Loucy (cell line): ENCODE measurements at regions not wholly inside any gene's neighbourhood (a gene's known extent, or its start where the extent isn't known, plus 50 kb on each side); places are given as distances from the start of the nearest gene placed in this dataset.

Source experiments
- H2AFZ ChIP-seq: fragments of 200-600 bp; sonication (generic); 2 replicates; pipeline ENCODE4 v1.6.0; 2016; ENCODE audit warnings: antibody characterized with exemption, mild to moderate bottlenecking, low read length, moderate library complexity
- H3F3A ChIP-seq: fragments of 200-600 bp; 2 replicates; pipeline ENCODE4 v1.6.0; 2016; ENCODE audit warnings: antibody characterized with exemption, low read depth, mild to moderate bottlenecking
- H3K27me3 ChIP-seq: fragments of 200-600 bp; sonication (generic); 2 replicates; pipeline ENCODE4 v1.6.1; 2014; ENCODE audit warnings: low read length, mild to moderate bottlenecking; ENCODE audit not compliant: insufficient read depth, poor library complexity, severe bottlenecking
- H3K36me3 ChIP-seq: fragments of 200-600 bp; sonication (generic); 2 replicates; pipeline ENCODE4 v1.6.1; 2016; ENCODE audit warnings: low read length; ENCODE audit not compliant: insufficient read depth
- H3K4me1 ChIP-seq: fragments of 200-600 bp; sonication (generic); 2 replicates; pipeline ENCODE4 v1.5.1; 2014; ENCODE audit warnings: low read length, mild to moderate bottlenecking; ENCODE audit not compliant: insufficient read depth, poor library complexity, severe bottlenecking
- H3K4me2 ChIP-seq: fragments of 200-600 bp; sonication (generic); 2 replicates; pipeline ENCODE4 v1.6.0; 2014; ENCODE audit warnings: antibody characterized with exemption, low read length, low read depth, mild to moderate bottlenecking; ENCODE audit not compliant: poor library complexity, severe bottlenecking
- H3K4me3 ChIP-seq: fragments of 200-600 bp; sonication (generic); 2 replicates; pipeline ENCODE4 v1.5.1; 2014; ENCODE audit warnings: low read length, mild to moderate bottlenecking, mixed read lengths; ENCODE audit not compliant: poor library complexity, severe bottlenecking
- H3K79me2 ChIP-seq: fragments of 200-600 bp; sonication (generic); 2 replicates; pipeline ENCODE4 v1.6.1; 2014; ENCODE audit warnings: low read length; ENCODE audit not compliant: insufficient read depth
- H3K9ac ChIP-seq: fragments of 200-600 bp; sonication (generic); 2 replicates; pipeline ENCODE4 v1.6.0; 2014; ENCODE audit warnings: mild to moderate bottlenecking, low read depth, low read length, moderate library complexity; ENCODE audit not compliant: poor library complexity, severe bottlenecking
- H3K9me2 ChIP-seq: fragments of 200-600 bp; sonication (generic); replicated peaks from 2 replicates; pipeline ENCODE4 v1.6.1; 2016; ENCODE audit warnings: low read depth, low read length, mixed read lengths
- H3K9me3 ChIP-seq: fragments of 200-600 bp; sonication (generic); 2 replicates; pipeline ENCODE4 v1.6.1; 2014; ENCODE audit warnings: mild to moderate bottlenecking, antibody characterized with exemption, low read length, low read depth; ENCODE audit not compliant: insufficient read depth
- H4K20me1 ChIP-seq: fragments of 200-600 bp; sonication (generic); 2 replicates; pipeline ENCODE4 v1.6.0; 2014; ENCODE audit warnings: antibody characterized with exemption, low read length, mild to moderate bottlenecking; ENCODE audit not compliant: insufficient read depth, poor library complexity, severe bottlenecking
- CTCF ChIP-seq: fragments of 200-600 bp; sonication (generic); conservative IDR thresholded peaks from 2 replicates; pipeline ENCODE4 v1.5.1; 2014; ENCODE audit warnings: mild to moderate bottlenecking, antibody characterized with exemption, low read length
- EZH2phosphoT487 ChIP-seq: fragments of 200-600 bp; IDR thresholded peaks from 2 replicates; pipeline ENCODE4 v1.6.1; 2018; ENCODE audit warnings: antibody characterized with exemption, mild to moderate bottlenecking, moderate library complexity, borderline replicate concordance

- Histone ChIP-seq H2AFZ (no peak overlapping the region), H3K27me3 (no peaks in the 10 kb centered on the region), H3K9ac (no peak overlapping the region), H3K36me3 (no peaks in the 10 kb centered on the region), H3F3A (no peaks in the 10 kb centered on the region), H3K4me2 (no peak overlapping the region), H3K4me3 (no peak overlapping the region), H3K9me2 (no peaks in the 10 kb centered on the region), H3K4me1 (no peaks in the 10 kb centered on the region), H3K79me2 (no peaks in the 10 kb centered on the region), H4K20me1 (no peaks in the 10 kb centered on the region), H3K9me3 (no peaks in the 10 kb centered on the region)
- TF ChIP-seq EZH2phosphoT487 (no peak), CTCF (no peak)
Observed at GRCh38 chr10:78921895-78922294, 146.9 kb upstream of the ZMIZ1 start.

DNA sequence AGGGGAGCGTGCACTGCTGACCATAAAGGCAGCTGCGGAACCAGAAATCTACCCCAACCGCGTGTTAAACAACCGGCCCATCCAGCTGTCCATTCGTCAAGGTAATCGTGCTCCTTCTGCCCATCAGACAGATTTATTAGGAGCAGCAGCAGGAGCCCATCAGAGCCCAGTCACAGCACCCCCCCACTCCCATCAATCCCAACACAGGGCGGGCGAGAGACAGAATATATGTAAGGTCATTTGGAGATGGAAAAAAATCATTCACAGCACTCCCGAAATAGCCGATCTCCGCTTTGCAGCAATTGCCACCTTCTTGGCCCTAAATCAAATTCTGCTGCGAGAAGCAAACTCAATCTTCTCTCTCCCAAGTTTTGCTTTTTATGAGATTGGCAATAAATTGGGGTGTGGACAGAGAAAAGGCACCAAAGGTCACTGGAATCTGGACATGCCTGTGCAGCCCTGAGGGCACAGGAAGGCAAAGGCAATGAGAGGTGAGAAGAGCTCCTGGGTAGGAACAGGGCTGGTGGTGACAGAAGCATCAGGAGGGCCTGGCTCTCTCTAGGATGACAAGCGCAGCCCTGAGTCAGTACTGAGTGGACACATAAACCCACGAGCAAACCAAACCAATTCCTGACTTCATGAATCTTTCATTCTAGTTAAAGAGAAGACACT, 145.0 kb upstream of the ZMIZ1 start:
- Histone ChIP-seq H3K9me2 (no peaks in the 10 kb centered on the region), H3K4me1 (no peaks in the 10 kb centered on the region), H3K4me3 (no peak overlapping the region), H2AFZ (no peak overlapping the region), H4K20me1 (no peaks in the 10 kb centered on the region), H3K27me3 (no peaks in the 10 kb centered on the region), H3K36me3 (no peaks in the 10 kb centered on the region), H3K79me2 (no peaks in the 10 kb centered on the region), H3F3A (no peaks in the 10 kb centered on the region), H3K4me2 (no peak overlapping the region), H3K9ac (no peak overlapping the region), H3K9me3 (no peaks in the 10 kb centered on the region)
- TF ChIP-seq CTCF (no peak), EZH2phosphoT487 (no peak)

GRCh38 chr10:78924319-78925003, 144.3 kb upstream of the ZMIZ1 start:
- H3K79me2 ChIP-seq, result no peaks in the 10 kb centered on the region
- no peaks in the 10 kb centered on the region for H3K27me3 ChIP-seq
- H3K4me2 ChIP-seq, result no peak overlapping the region
- no peaks in the 10 kb centered on the region for H4K20me1 ChIP-seq
- no peaks in the 10 kb centered on the region for H3K9me3 ChIP-seq
- TF ChIP-seq CTCF (no peak), EZH2phosphoT487 (no peak)
- H3K4me3 ChIP-seq, result no peak overlapping the region
- no peaks in the 10 kb centered on the region for H3K36me3 ChIP-seq
- H3F3A ChIP-seq, result no peaks in the 10 kb centered on the region
- H3K9ac ChIP-seq, result no peak overlapping the region
- no peak overlapping the region for H2AFZ ChIP-seq
- no peaks in the 10 kb centered on the region for H3K4me1 ChIP-seq
- H3K9me2 ChIP-seq, result no peaks in the 10 kb centered on the region
